HG03521 (cell line): ENCODE measurements at regions not wholly inside any gene's neighbourhood (a gene's known extent, or its start where the extent isn't known, plus 50 kb on each side); places are given as distances from the start of the nearest gene placed in this dataset.

ENCODE experiments used
- ATAC-seq: cut with Tn5 transposase; IDR thresholded peaks from one replicate; pipeline ENCODE4 v1.9.1; 2021; ENCODE audit warnings: mild to moderate bottlenecking, moderate library complexity; ENCODE audit not compliant: unreplicated experiment

DNA sequence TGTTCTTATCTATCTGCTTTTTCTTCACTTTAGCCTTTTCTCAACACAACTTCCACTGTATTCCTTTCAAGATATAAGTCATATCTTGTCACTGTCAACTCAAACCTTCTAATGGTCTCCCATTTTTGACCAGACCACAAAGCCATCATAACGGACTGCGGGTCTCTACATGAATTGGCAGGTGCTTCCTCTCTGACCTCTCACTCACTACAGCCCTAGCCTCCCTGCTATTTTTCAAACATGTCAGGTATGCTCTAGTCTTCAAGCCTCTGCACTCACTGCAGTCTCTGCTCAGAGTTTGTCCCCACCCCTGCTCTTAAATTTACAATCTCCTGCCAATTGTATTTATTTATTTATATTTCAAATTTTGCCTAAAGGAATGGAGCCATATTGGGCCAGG is 858.1 kb downstream of the TRIB2 start:
- ATAC-seq, result no peak

DNA sequence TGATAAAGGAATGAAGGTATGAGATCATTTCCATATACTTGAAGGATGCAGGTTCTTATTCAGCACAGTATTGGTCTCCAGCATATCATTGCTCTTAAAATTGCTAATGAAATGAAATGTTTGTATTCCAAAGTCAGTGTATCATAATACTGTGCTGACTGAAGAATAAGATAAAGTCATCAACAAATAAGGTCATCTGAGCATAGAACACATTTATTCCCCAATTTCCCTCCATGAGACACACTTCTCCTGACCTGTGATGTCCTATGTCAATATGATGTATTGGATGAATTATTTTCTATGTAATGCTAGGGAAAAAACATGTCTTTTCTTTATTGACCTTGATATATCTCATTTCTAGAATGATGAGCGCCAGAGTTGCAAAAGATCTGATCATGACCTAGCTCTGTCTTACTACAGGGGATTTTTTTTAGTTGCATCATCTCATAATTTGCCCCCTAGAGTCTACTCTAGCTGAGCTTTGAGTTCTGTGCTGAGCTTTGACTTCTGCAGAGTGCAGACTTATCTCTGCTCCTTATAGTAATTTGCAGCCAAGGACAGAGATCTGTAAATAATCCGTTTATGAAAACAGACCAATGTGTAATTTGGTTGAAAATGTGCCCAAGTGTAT is 859.8 kb downstream of the TRIB2 start:
- ATAC-seq, result no peak

DNA sequence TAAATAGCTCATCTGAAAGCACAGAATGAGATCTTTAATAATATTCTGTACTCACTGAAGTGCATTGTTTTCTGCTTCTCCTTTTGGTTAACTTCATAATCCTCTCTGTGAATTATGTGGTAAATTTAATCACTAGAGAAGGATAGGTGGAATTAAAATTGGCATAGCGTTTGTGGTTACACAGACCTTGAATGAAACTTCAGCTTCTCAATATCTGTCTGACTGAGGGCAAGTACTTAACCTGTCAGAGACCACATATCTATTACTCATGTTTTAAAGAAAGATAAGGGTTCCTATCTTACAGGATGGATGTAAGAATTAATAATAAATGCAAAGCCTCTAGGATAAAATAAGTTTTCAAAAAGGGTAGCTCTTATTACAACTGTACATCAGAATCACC is 861.8 kb downstream of the TRIB2 start:
- no peak for ATAC-seq

DNA sequence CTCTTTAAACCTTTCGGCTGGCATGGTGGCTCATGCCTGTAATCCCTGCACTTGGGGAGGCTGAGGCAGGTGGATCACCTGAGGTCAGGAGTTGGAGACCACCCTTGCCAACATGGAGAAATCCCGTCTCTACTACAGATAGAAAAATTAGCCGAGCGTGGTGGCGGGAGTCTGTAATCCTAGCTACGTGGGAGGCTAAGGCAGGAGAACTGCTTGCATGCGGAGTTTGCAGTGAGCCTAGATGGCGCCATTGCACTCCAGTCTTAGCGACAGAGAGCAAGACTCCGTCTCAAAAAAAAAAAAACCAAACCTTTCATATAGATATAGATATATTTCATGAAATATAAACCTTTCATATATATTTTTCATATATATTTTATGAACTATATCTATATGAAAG is 864.7 kb downstream of the TRIB2 start:
- ATAC-seq, result no peak

DNA sequence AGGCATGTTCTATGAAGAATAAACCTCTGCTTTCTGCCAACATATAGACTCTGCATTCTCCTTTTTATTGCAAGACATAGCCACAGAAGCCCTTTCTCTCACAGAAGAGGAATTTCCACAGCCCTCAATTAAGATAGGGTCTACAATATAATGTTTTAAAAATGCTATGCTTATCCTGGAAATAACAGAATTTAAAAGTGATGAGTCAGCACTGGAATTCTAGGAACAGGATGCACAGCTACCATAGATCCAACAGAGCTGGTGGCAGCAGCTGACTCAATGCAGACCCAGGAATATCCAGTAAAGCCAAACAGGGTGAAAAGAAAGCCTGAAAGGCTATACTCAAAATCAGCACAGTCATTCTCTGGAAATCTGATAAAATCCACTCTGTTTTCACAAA is 866.9 kb downstream of the TRIB2 start:
- no peak for ATAC-seq

DNA sequence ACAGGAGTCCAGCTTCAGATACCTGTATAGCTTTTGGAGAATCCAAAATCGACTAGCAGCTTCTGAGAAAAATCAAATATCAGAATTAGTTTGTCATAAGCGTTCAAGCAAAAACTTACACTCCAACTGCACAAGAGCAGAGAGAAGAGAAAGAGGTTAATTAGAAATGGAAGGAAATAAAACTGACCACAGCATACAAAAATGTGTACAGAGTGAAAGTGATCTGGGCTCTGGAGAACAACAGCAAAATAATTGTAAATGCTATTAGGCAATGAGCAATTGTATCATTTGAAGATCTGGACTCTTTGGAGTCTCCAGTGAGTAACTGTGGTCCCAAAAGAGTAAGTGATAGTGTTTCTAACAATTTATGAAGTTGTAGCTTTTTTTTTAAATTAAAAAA is 867.3 kb downstream of the TRIB2 start:
- ATAC-seq, result no peak

DNA sequence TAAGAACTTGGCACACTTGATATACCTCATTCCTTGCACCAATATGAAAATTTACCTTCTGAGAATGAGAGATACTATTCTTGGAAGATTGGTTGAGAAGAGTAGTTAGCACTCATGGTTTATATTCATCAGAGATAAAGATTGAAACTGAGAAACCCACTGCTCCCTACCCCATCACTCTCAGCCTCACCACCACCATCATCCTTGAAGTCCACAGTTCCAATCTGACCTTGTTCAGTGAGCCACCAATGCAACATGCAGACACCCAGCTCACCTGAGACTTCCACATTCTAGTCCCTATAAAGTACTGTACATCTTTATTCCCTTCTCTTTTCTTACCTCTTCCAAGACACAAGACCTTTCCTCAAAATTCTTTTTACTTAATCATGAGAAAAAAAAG is 869.0 kb downstream of the TRIB2 start:
- ATAC-seq, result no peak

DNA sequence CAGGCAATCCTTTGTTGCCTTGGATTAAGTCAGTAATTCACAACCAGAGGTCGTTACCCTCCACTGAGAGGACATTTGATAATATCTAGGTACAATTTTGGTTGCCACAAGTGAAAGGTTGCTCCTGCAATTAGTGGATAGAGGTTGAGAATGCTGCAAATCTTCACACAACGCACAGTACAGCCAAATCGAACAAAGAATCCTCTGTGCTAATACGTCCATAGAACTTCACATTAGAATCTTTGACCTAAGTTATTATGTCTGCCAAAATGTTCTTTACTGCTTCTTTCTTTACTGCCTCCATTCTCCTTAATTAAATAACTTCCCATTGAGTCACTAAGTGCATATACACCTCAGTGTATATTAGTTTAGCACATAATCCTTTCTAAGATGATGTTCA is 879.5 kb downstream of the TRIB2 start:
- ATAC-seq, result no peak

DNA sequence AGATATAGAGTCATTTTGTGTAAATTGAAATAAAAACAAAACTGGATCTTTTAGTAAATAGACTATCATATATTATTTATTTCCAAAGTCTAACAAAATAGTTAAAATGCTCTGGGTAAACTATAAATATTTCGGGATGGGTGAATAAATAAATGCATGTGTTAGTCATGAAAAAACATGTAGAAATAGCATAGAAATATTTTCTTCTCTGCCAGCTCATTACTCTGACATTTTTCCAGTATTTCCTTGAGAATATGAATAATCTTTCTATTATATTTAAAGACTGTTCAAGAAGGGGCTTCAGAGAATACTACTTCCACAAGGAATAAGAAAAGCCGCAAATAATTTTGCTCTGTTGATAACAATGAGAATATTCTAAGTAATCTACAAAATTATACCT is 880.4 kb downstream of the TRIB2 start:
- no peak for ATAC-seq

DNA sequence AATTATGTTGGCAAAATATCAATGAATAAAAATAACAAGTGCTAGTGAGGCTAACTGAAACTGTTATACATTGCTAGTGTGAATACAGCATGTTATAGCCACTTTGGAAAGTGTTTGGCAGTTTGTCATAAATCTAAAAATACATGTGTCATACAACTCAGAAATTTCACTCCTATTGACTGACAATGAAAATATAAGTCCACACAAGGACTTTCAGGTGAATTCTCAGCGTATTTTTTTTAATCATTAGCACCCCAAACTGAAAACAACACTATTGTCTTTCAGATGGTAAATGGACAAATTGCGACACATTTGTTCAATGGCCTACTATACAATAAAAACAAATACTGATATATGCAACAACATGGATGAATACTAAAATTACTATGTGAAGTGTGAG is 884.8 kb downstream of the TRIB2 start:
- no peak for ATAC-seq

DNA sequence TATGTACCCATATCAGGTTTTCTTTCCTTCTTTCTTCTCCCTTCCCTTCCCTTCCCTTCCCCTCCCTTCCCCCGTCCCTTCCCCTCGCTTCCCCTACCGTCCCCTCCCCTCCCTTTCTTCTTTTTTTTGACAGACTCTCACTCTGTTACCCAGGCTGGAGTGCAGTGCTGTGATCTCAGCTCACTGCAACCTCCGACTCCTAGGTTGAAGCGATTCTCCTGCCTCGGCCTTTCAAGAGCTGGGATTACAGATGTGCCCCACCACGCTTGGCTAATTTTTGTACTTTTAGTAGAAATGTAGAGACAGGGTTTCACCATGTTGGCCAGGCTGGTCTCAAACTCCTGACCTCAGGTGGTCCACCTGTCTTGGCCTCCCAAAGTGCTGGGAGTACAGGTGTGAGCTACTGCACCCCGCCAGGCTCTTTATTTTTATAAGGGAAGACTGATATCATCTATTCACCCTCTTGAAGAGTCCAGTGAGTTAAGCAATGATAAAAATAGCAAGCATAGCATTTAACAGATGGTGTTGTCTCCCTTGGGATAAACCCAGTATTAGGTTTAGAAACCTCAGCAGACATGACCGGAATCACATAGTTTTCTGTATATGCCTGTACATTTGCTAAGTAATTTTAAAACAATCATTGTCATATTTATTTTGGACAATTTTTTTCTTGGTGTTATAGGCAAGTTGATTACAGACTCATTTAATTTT is 888.4 kb downstream of the TRIB2 start:
- ATAC-seq, result no peak

DNA sequence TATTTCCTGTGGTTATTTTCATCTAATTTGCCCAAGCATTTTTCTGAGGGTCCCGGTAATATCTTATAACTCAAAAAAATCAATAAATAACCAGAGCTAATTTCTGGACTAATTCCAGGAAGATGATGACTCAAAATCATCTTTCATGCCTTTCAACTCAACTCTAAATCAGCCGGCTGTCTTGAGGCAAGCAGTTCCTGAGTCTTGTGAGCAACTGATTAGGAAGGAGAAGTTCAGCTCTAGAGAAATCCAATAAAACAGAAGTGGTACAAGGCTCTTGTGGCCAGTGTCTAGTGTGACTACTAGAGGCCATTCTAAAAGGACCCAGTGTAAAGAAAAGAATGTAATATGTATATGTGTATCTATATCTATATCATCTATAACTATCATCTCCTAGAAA is 890.4 kb downstream of the TRIB2 start:
- ATAC-seq, result no peak

DNA sequence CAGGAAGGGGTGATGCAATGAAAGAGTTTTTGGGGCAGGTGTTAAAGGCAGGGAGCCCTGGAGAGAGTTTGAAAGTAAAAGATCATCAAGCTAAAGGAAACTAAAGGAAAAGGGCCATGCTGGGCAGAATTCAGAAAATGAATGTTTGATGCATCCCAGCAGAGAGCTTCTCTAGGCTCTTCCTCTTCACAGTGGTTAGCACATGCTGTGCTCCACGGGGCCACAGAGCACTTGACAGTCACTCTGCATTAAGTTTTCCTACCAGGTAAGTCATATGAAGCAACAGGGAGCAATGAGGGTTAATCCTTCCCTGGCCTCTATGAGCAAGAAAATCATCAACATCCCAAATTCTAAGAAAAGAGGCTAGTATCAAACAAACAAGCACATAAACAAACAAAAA is 895.2 kb downstream of the TRIB2 start:
- ATAC-seq, result no peak

DNA sequence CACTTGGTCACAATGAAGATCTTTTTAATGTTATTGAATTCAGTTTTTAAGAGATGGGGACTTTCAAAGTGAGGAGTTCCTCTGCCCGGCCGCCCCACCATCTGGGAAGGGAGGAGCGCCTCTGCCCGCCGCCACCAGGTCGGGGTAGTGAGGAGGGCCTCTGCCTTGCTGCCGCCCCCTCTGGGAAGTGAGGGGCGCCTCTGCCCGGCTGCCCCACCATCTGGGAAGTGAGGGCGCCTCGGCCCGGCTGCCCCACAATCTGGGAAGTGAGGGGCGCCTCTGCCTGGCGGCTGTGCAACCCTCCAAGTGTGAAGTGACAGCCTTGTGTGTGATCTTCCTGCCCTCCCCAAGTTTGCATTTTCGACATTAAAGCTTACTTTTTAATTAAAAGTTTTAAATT is 899.3 kb downstream of the TRIB2 start:
- ATAC-seq, result no peak

DNA sequence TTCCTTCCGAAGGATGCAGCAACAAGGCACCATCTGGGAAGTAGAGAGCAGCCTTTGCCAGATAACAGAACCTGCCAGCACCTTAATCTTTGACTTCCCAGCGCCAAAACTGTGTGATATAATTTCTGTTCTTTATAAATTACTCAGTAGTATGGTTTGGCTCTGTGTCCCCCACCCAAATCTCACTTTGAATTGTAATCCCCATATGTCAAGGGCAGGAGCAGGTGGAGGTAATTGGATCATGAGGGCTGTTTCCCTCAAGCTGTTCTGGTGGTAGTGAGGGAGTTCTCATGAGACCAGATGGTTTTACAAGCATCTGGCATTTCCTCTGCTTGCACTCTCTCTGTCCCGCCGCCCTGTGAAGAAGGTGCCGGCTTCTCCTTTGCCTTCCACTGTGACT is 899.9 kb downstream of the TRIB2 start:
- no peak for ATAC-seq

DNA sequence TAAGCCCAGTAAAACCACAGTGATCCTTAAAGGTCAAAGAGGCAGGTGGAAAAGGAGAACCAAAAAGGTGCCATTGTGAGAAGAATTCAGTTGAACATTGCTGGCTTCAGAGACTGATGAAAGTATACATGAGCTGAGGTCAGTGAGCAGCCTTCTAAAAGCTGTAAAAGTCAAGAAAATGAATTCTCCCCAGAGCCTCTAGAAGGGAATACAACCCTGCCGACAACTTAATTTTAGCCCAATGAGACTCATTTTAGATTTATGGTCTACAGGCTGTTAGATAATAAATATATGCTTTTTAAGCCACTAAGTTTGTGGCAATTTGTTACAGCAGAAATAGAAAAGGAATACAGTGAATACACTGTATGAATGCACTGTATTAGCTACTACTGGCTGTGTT is 911.4 kb downstream of the TRIB2 start:
- ATAC-seq, result no peak

DNA sequence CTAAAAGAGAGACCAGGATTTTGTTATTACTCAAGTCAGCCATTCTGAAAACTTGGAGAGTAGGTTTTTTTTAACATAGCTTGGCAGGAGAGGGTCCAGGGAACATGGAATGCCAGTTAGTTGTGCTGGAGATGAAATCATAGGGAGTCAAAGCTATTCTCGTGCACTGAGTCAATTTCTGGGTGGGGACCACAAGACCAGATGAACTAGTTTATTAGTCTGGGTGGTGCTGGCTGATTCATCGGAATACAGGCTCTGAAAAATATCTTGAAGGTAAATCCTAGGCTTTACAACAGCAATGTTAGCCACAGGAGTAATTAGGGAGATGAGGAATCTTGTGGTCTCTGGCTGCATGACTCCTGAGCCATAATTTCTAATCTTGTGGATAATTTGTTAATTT is 921.4 kb downstream of the TRIB2 start:
- ATAC-seq, result no peak

DNA sequence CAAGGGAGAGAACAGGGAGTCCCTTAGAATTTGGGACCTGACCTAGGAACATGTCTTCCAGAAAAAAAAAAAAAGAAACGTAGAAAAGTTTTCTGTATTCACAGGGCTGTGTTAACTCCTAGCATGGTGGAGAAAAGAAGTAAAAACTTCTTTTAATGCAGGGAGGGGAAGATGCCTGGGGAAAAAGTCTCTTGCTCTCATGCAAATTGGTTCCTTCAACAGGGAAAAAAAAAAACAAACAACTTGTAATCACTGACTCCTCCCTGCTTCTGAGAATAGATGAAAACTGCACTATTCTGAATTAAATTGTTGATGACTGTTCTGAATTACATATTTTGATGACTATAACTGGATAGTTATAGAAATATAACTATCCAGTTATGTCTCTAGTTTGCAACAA is 933.2 kb downstream of the TRIB2 start:
- ATAC-seq, result no peak

DNA sequence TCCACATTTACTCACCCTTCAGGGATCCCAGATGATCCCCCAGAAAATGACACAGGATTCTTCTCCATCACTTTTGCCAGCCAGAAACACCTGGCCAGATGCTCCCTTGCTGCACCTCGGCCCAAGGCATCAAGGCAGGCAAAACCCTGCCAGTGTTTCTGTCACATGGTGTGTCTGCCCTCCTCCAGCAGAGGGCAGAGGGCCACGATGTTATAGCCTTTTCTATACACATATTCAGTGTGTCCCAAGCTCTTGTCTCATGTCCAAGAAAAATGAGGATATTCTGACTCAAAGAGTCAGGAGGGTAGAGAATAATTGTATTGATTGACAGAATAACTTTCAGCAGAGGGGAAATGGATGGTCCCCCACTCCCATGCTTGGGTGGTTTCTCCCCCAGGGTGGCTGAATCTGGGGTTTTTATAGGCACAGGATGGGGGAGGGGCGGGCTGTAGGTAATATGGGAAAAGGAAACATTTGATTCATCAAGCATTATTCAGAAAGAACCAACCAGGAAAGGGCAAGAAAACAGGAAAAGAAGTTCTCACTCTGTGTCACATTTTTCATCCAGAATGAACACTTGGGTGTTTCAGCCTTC is 933.9 kb downstream of the TRIB2 start:
- no peak for ATAC-seq

DNA sequence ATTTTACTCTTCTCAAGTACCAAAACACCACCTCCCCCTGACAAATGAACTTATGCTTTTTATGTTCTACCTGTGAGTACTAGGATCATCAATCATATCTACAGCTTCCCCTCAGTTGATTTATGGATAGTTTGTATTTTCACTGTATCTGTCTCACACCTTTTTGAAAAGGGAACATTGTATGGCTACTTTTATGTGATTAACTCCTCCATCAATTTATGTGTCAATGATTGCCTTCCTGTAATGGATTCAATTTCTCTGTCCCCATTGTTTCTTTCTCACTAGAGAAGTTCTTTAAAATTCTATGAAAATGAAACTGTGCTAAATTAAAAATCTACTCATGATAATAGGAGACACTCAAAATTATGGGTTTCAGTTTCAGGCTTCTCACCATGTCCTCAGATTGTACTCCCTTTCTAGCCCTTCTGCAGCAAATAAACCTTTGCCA is 935.0 kb downstream of the TRIB2 start:
- ATAC-seq, result peak; percentile 54

DNA sequence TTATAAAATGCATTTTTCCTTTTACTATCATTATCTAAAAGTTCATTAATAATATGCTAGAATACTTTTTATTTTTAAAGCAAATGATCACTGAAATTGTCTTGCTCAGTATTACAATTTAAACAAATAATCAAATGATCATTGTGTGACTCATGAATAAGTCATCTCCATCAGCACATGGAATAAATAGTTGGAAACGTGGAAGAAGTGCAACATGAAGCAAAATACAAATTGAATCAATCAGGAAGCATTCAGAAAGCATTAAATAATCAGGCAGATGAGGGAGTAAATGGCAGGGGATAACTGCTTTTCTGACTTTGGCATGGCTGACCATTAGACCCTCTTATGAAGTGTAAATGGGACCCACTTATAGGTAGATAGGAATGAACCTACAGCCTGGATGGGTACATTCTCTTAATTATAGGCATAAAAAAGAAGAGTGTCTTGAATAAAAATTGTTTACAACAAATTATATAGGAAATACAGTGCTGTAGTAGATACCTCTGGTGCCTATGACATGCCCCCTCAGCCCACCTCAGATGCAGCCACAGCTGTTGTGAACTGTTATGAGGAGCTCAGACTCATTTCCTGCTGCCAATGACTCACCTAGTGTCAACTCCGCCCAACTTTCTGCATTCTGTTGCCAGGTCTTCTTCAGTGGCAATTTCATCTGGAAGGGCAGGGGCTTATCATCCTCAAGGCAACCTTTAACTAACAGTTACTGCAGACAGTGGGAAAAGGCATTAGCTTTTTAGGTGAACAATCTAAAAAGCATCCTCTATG is 936.0 kb downstream of the TRIB2 start:
- ATAC-seq, result no peak

DNA sequence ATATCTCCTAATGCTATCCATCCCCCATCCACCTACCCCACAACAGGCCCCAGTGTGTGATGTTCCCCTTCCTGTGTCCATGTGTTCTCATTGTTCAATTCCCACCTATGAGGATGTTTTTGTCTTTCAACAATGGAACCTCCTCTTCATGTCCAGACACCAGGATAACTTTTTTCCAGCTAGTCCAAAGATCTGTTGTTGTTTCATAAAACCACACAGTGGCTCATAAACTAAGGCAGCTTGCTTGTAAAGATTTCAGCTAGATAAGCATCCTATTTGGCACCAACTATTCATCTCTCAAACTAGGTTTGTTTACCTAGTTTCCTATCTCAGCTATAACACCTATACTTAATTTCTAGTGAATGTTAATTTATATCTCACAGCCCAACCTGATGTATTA is 937.7 kb downstream of the TRIB2 start:
- ATAC-seq, result no peak
